ENCODE measurements at regions not wholly inside any gene's neighbourhood (a gene's known extent, or its start where the extent isn't known, plus 50 kb on each side); places are given as distances from the start of the nearest gene placed in this dataset.

GRCh38 chr12:23168459-23168858 is 543.5 kb downstream of the ETNK1 start:
- intact Hi-C loops (cut with DNase I) = no loop called here
- H3K27me3 ChIP-seq = no peaks in the 10 kb centered on the region
- peaks cover 0 to 7% (median 0%) of the 10 kb centered on the region in 3 donors for H3K9me3 ChIP-seq
- no peaks in the 10 kb centered on the region for H3K4me1 ChIP-seq
- no peak for TF ChIP-seq CTCF (IDR thresholded peaks at IDR 0.05)
- TF ChIP-seq POLR2A (IDR thresholded peaks at IDR 0.05) = no peak
- no peaks in the 10 kb centered on the region for H3K36me3 ChIP-seq (replicated peaks in 1 of 2; ENCODE audit: insufficient read depth in 1 of 2, low read depth in 2 of 2)
- H3K27ac ChIP-seq = no peak overlapping the region
- no peak for DNase-seq
- no peak overlapping the region for H3K4me3 ChIP-seq
- no peak for ATAC-seq
- 9 to 22% methylated on average over 2 of the region's 2 CpGs for WGBS, 2 donors

GRCh38 chr12:23169012-23169695 is 544.2 kb downstream of the ETNK1 start:
- H3K4me3 ChIP-seq = no peak overlapping the region
- H3K4me1 ChIP-seq = no peaks in the 10 kb centered on the region
- no peak overlapping the region for H3K27ac ChIP-seq
- DNase-seq (no peak), ATAC-seq (no peak)
- 62 to 66% methylated on average over 4 of the region's 4 CpGs for WGBS, 2 donors
- no peaks in the 10 kb centered on the region for H3K27me3 ChIP-seq
- peaks cover 0 to 7% (median 0%) of the 10 kb centered on the region in 3 donors for H3K9me3 ChIP-seq
- no peaks in the 10 kb centered on the region for H3K36me3 ChIP-seq (replicated peaks in 1 of 2; ENCODE audit: insufficient read depth in 1 of 2, low read depth in 2 of 2)
- intact Hi-C loops (cut with DNase I) = no loop called here
- no peak for TF ChIP-seq CTCF (IDR thresholded peaks at IDR 0.05)
- no peak for TF ChIP-seq POLR2A (IDR thresholded peaks at IDR 0.05)

GRCh38 chr12:23169696-23170013 is 544.7 kb downstream of the ETNK1 start:
- no peak overlapping the region for H3K27ac ChIP-seq
- intact Hi-C loops (cut with DNase I) = no loop called here
- DNase-seq (no peak), ATAC-seq (no peak)
- H3K4me3 ChIP-seq = no peak overlapping the region
- peaks cover 0 to 7% (median 0%) of the 10 kb centered on the region in 3 donors for H3K9me3 ChIP-seq
- TF ChIP-seq POLR2A (IDR thresholded peaks at IDR 0.05) = no peak
- no peak for TF ChIP-seq CTCF (IDR thresholded peaks at IDR 0.05)
- H3K27me3 ChIP-seq = no peaks in the 10 kb centered on the region
- no peaks in the 10 kb centered on the region for H3K36me3 ChIP-seq (replicated peaks in 1 of 2; ENCODE audit: insufficient read depth in 1 of 2, low read depth in 2 of 2)
- H3K4me1 ChIP-seq = no peaks in the 10 kb centered on the region
- WGBS, 2 donors = 52 to 57% methylated on average over 3 of the region's 3 CpGs

GRCh38 chr12:23174917-23175316 is 549.9 kb downstream of the ETNK1 start:
- no peaks in the 10 kb centered on the region for H3K4me1 ChIP-seq
- DNase-seq (no peak), ATAC-seq (no peak)
- no peaks in the 10 kb centered on the region for H3K9me3 ChIP-seq
- H3K36me3 ChIP-seq (replicated peaks in 1 of 2; ENCODE audit: insufficient read depth in 1 of 2, low read depth in 2 of 2) = no peaks in the 10 kb centered on the region
- TF ChIP-seq CTCF (IDR thresholded peaks at IDR 0.05) (no peak), POLR2A (IDR thresholded peaks at IDR 0.05) (no peak)
- H3K4me3 ChIP-seq = no peak overlapping the region
- H3K27me3 ChIP-seq = no peaks in the 10 kb centered on the region
- 0 to 65% methylated on average over 1 of the region's 1 CpG for WGBS, 2 donors
- no peak overlapping the region for H3K27ac ChIP-seq
- intact Hi-C loops (cut with DNase I) = no loop called here

GRCh38 chr12:23185346-23185745 is 560.4 kb downstream of the ETNK1 start:
- H3K4me1 ChIP-seq = no peaks in the 10 kb centered on the region
- H3K4me3 ChIP-seq = no peak overlapping the region
- H3K9me3 ChIP-seq = no peaks in the 10 kb centered on the region
- no peak for TF ChIP-seq CTCF (IDR thresholded peaks at IDR 0.05)
- DNase-seq (no peak), ATAC-seq (no peak)
- intact Hi-C loops (cut with DNase I) = no loop called here
- H3K36me3 ChIP-seq (replicated peaks in 1 of 2; ENCODE audit: insufficient read depth in 1 of 2, low read depth in 2 of 2) = no peaks in the 10 kb centered on the region
- H3K27me3 ChIP-seq = no peaks in the 10 kb centered on the region
- no peak overlapping the region for H3K27ac ChIP-seq
- 42 to 61% methylated on average over 3 of the region's 3 CpGs for WGBS, 2 donors
